Neural progenitor cell (in vitro differentiated cells): ENCODE measurements at regions not wholly inside any gene's neighbourhood (a gene's known extent, or its start where the extent isn't known, plus 50 kb on each side); places are given as distances from the start of the nearest gene placed in this dataset.

Experiments
- DNase-seq: peaks from one replicate; pipeline ENCODE4 v3.0.0-alpha.2; 2016; ENCODE audit warnings: low spot score
- H2AFZ ChIP-seq: fragments of 200-600 bp; sonication (generic); replicated peaks from 2 replicates; pipeline ENCODE4 v1.6.1; 2016; ENCODE audit warnings: antibody characterized with exemption
- H3F3A ChIP-seq: fragments of 200-600 bp; sonication (generic); 2 replicates; pipeline ENCODE4 v1.6.1; 2016; ENCODE audit warnings: antibody characterized with exemption, low read depth
- H3K27ac ChIP-seq: fragments of 200-600 bp; sonication (generic); 2 replicates; pipeline ENCODE4 v1.5.1; 2016; ENCODE audit warnings: mild to moderate bottlenecking
- H3K27me3 ChIP-seq: fragments of 200-600 bp; sonication (generic); 2 replicates; pipeline ENCODE4 v1.6.1; 2016; ENCODE audit warnings: mild to moderate bottlenecking, moderate library complexity
- H3K36me3 ChIP-seq: fragments of 200-600 bp; sonication (generic); 2 replicates; pipeline ENCODE4 v1.5.1; 2016
- H3K4me1 ChIP-seq: fragments of 200-600 bp; sonication (generic); 2 replicates; pipeline ENCODE4 v1.6.1; 2016; ENCODE audit warnings: mixed run types
- H3K4me2 ChIP-seq: fragments of 200-600 bp; sonication (generic); 2 replicates; pipeline ENCODE4 v1.6.1; 2016
- H3K4me3 ChIP-seq: fragments of 200-600 bp; sonication (generic); 2 replicates; pipeline ENCODE4 v1.5.1; 2016
- H3K79me2 ChIP-seq: fragments of 200-600 bp; sonication (generic); 2 replicates; pipeline ENCODE4 v1.6.1; 2016; ENCODE audit warnings: low read depth
- H3K9ac ChIP-seq: fragments of 200-600 bp; sonication (generic); 2 replicates; pipeline ENCODE4 v1.6.1; 2016
- H3K9me3 ChIP-seq: fragments of 200-600 bp; sonication (generic); 2 replicates; pipeline ENCODE4 v1.5.1; 2016; ENCODE audit warnings: low read depth
- H4K20me1 ChIP-seq: fragments of 200-600 bp; sonication (generic); 2 replicates; pipeline ENCODE4 v1.6.1; 2016; ENCODE audit warnings: low read depth
- H3K27ac Mint-ChIP-seq: 3 replicates; pipeline ENCODE4 v1.8.0; 2021; ENCODE audit warnings: mixed read lengths
- H3K27me3 Mint-ChIP-seq: 2 replicates; pipeline ENCODE4 v1.8.0; 2022; ENCODE audit warnings: low read depth, mild to moderate bottlenecking, inconsistent platforms, moderate library complexity, mixed read lengths; ENCODE audit not compliant: insufficient read depth
- H3K36me3 Mint-ChIP-seq: 3 replicates; pipeline ENCODE4 v1.8.0; 2021; ENCODE audit warnings: mixed read lengths
- H3K4me1 Mint-ChIP-seq: 3 replicates; pipeline ENCODE4 v1.8.0; 2021; ENCODE audit warnings: mixed read lengths
- H3K4me3 Mint-ChIP-seq: 3 replicates; pipeline ENCODE4 v1.8.0; 2021; ENCODE audit warnings: mild to moderate bottlenecking, moderate library complexity, mixed read lengths
- H3K9me3 Mint-ChIP-seq: 3 replicates; pipeline ENCODE4 v1.8.0; 2020; ENCODE audit warnings: mixed read lengths
- CTCF ChIP-seq: fragments of 200-600 bp; sonication (generic); IDR thresholded peaks from 2 replicates; pipeline ENCODE4 v1.5.1; 2017; ENCODE audit warnings: antibody characterized with exemption, mild to moderate bottlenecking
- EZH2 ChIP-seq: fragments of 200-600 bp; sonication (generic); IDR thresholded peaks from 2 replicates; pipeline ENCODE4 v1.6.1; 2017; ENCODE audit warnings: antibody characterized with exemption, mild to moderate bottlenecking, moderate library complexity
- EZH2phosphoT487 ChIP-seq: fragments of 200-600 bp; sonication (generic); IDR thresholded peaks from 2 replicates; pipeline ENCODE4 v1.6.1; 2017; ENCODE audit warnings: antibody characterized with exemption

- Mint-ChIP-seq H3K4me3 (no peak overlapping the region), H3K36me3 (no peaks in the 10 kb centered on the region), H3K27me3 (no peaks in the 10 kb centered on the region), H3K4me1 (no peaks in the 10 kb centered on the region), H3K27ac (no peak overlapping the region), H3K9me3 (no peaks in the 10 kb centered on the region)
- no peak for TF ChIP-seq EZH2phosphoT487
- TF ChIP-seq CTCF = no peak
- no peak for TF ChIP-seq EZH2
- DNase-seq = no peak
- Histone ChIP-seq H3K4me1 (no peaks in the 10 kb centered on the region), H4K20me1 (no peaks in the 10 kb centered on the region), H3K9ac (no peak overlapping the region), H3K4me2 (no peak overlapping the region), H3K9me3 (no peaks in the 10 kb centered on the region), H3K27me3 (no peaks in the 10 kb centered on the region), H3K79me2 (no peaks in the 10 kb centered on the region), H3K36me3 (no peaks in the 10 kb centered on the region), H3K27ac (no peak overlapping the region), H3K4me3 (no peak overlapping the region), H3F3A (no peaks in the 10 kb centered on the region), H2AFZ (no peak overlapping the region)
Observed at GRCh38 chr2:139122711-139123158, 342.5 kb upstream of the NXPH2 start.

GRCh38 chr2:139099721-139100120, 319.5 kb upstream of the NXPH2 start:
- Mint-ChIP-seq H3K4me3 (no peak overlapping the region), H3K36me3 (no peaks in the 10 kb centered on the region), H3K4me1 (no peaks in the 10 kb centered on the region), H3K9me3 (peaks cover 2% of the 10 kb centered on the region), H3K27ac (no peak overlapping the region), H3K27me3 (no peaks in the 10 kb centered on the region)
- no peaks in the 10 kb centered on the region for H3K9me3 ChIP-seq
- no peak overlapping the region for H3K4me3 ChIP-seq
- H3K36me3 ChIP-seq = no peaks in the 10 kb centered on the region
- TF ChIP-seq EZH2 (no peak), CTCF (no peak), EZH2phosphoT487 (no peak)
- no peaks in the 10 kb centered on the region for H3K4me1 ChIP-seq
- no peak overlapping the region for H3K9ac ChIP-seq
- no peak overlapping the region for H3K27ac ChIP-seq
- H3K4me2 ChIP-seq = no peak overlapping the region
- H3K79me2 ChIP-seq = no peaks in the 10 kb centered on the region
- no peaks in the 10 kb centered on the region for H3F3A ChIP-seq
- DNase-seq = no peak
- H2AFZ ChIP-seq = no peak overlapping the region
- no peaks in the 10 kb centered on the region for H3K27me3 ChIP-seq
- no peaks in the 10 kb centered on the region for H4K20me1 ChIP-seq

GRCh38 chr2:139098961-139099360, 318.8 kb upstream of the NXPH2 start:
- no peaks in the 10 kb centered on the region for H3K4me1 ChIP-seq
- Mint-ChIP-seq H3K27ac (no peak overlapping the region), H3K4me1 (no peaks in the 10 kb centered on the region), H3K9me3 (no peaks in the 10 kb centered on the region), H3K4me3 (no peak overlapping the region), H3K36me3 (no peaks in the 10 kb centered on the region), H3K27me3 (no peaks in the 10 kb centered on the region)
- no peaks in the 10 kb centered on the region for H3K9me3 ChIP-seq
- TF ChIP-seq CTCF (no peak), EZH2phosphoT487 (no peak), EZH2 (no peak)
- no peaks in the 10 kb centered on the region for H3K36me3 ChIP-seq
- no peak overlapping the region for H3K9ac ChIP-seq
- no peaks in the 10 kb centered on the region for H3F3A ChIP-seq
- H3K4me2 ChIP-seq = no peak overlapping the region
- no peak overlapping the region for H2AFZ ChIP-seq
- DNase-seq = no peak
- H3K27me3 ChIP-seq = no peaks in the 10 kb centered on the region
- H3K27ac ChIP-seq = no peak overlapping the region
- no peaks in the 10 kb centered on the region for H4K20me1 ChIP-seq
- no peaks in the 10 kb centered on the region for H3K79me2 ChIP-seq
- H3K4me3 ChIP-seq = no peak overlapping the region
